IMR-90 (cell line): ENCODE measurements at regions not wholly inside any gene's neighbourhood (a gene's known extent, or its start where the extent isn't known, plus 50 kb on each side); places are given as distances from the start of the nearest gene placed in this dataset.

ENCODE experiments used
- ATAC-seq: fragments of 200-7000 bp; cut with Tn5 transposase; 2 replicates; pipeline ENCODE4 v1.9.1; 2020; ENCODE audit warnings: low read depth, mild to moderate bottlenecking, moderate library complexity
- BruUV-seq: library from RNA; stranded (reverse); fragments of 400-500 nt; replicated peaks from 2 replicates; lab custom pipeline; 2021; lab: Mats Ljungman, UMichigan
- CTCF ChIA-PET: fragments of 300-600 bp; formaldehyde crosslinking; extraction: SDS; loops from one replicate; lab custom pipeline; 2021; ENCODE audit warnings: antibody characterized with exemption; lab: Yijun Ruan, JAX
- POLR2A ChIA-PET: fragments of 300-600 bp; sonication (Branson Sonifier 250); formaldehyde crosslinking; loops from one replicate; lab custom pipeline; 2022; ENCODE audit warnings: antibody characterized with exemption; ENCODE audit not compliant: unreplicated experiment; lab: Charles Lee
- DNase-seq: peaks from one replicate; pipeline ENCODE4 v3.0.0; 2013
- H2AFZ ChIP-seq: replicated peaks from 2 replicates; pipeline ENCODE3; 2013; ENCODE audit warnings: low read length, mild to moderate bottlenecking; ENCODE audit not compliant: poor library complexity
- H2AK5ac ChIP-seq: 2 replicates; pipeline ENCODE4 v1.6.1; 2013; ENCODE audit warnings: low read depth, low read length, inconsistent platforms
- H2AK9ac ChIP-seq: replicated peaks from 2 replicates; pipeline ENCODE3; 2013; ENCODE audit warnings: mild to moderate bottlenecking, low read depth, low read length, moderate library complexity; ENCODE audit not compliant: poor library complexity
- H2BK120ac ChIP-seq: 2 replicates; pipeline ENCODE4 v1.6.1; 2013; ENCODE audit warnings: low read depth, low read length, inconsistent platforms
- H2BK15ac ChIP-seq: 3 replicates; pipeline ENCODE4 v1.6.1; 2013; ENCODE audit warnings: low read depth, low read length, inconsistent platforms
- H2BK20ac ChIP-seq: 2 replicates; pipeline ENCODE4 v1.6.1; 2013; ENCODE audit warnings: low read depth, mild to moderate bottlenecking, inconsistent platforms, low read length, moderate library complexity
- H2BK5ac ChIP-seq: 2 replicates; pipeline ENCODE4 v1.6.1; 2013; ENCODE audit warnings: mild to moderate bottlenecking, low read depth, low read length, inconsistent platforms; ENCODE audit not compliant: poor library complexity, severe bottlenecking
- H3K14ac ChIP-seq: replicated peaks from 2 replicates; pipeline ENCODE4 v1.6.1; 2013; ENCODE audit warnings: low read depth, low read length, inconsistent platforms
- H3K18ac ChIP-seq: 2 replicates; pipeline ENCODE4 v1.6.1; 2013; ENCODE audit warnings: low read depth, low read length, control low read depth
- H3K23ac ChIP-seq: 2 replicates; pipeline ENCODE4 v1.6.1; 2013; ENCODE audit warnings: low read depth, low read length, inconsistent platforms
- H3K27ac ChIP-seq: 2 replicates; pipeline ENCODE4 v1.5.1; 2013; ENCODE audit warnings: mild to moderate bottlenecking, control low read depth, low read length; ENCODE audit not compliant: insufficient read depth
- H3K27me3 ChIP-seq: 2 replicates; pipeline ENCODE4 v1.6.1; 2013; ENCODE audit warnings: low read length; ENCODE audit not compliant: control insufficient read depth, insufficient read depth
- H3K36me3 ChIP-seq: 2 replicates; pipeline ENCODE4 v1.6.1; 2013; ENCODE audit warnings: low read length, mixed read lengths; ENCODE audit not compliant: control insufficient read depth, insufficient read depth
- H3K4ac ChIP-seq: 2 replicates; pipeline ENCODE4 v1.6.1; 2013; ENCODE audit warnings: low read depth, low read length, inconsistent platforms
- H3K4me1 ChIP-seq: 2 replicates; pipeline ENCODE4 v1.6.1; 2013; ENCODE audit warnings: low read length, mixed read lengths; ENCODE audit not compliant: control insufficient read depth, insufficient read depth
- H3K4me2 ChIP-seq: 2 replicates; pipeline ENCODE4 v1.6.1; 2013; ENCODE audit warnings: low read depth, mild to moderate bottlenecking, control low read depth, low read length, moderate library complexity
- H3K4me3 ChIP-seq: 2 replicates; pipeline ENCODE4 v1.5.1; 2013; ENCODE audit warnings: low read depth, mild to moderate bottlenecking, control low read depth, low read length, moderate library complexity; ENCODE audit not compliant: insufficient read depth
- H3K56ac ChIP-seq: 2 replicates; pipeline ENCODE4 v1.6.1; 2013; ENCODE audit warnings: low read length, inconsistent platforms; ENCODE audit not compliant: insufficient read depth; ENCODE audit errors: extremely low read depth
- H3K79me1 ChIP-seq, 2 experiments: 2 replicates each; pipeline ENCODE4 v1.6.1; 2013; ENCODE audit warnings: low read length in 2 of 2, inconsistent platforms in 1 of 2, low read depth in 1 of 2
- H3K9ac ChIP-seq: 2 replicates; pipeline ENCODE4 v1.6.1; 2013; ENCODE audit warnings: low read depth, low read length, control low read depth
- H3K9me1 ChIP-seq: 2 replicates; pipeline ENCODE4 v1.6.1; 2013; ENCODE audit warnings: low read length, inconsistent platforms; ENCODE audit not compliant: insufficient read depth
- H3K9me3 ChIP-seq: 2 replicates; pipeline ENCODE4 v1.6.1; 2013; ENCODE audit warnings: low read length; ENCODE audit not compliant: control insufficient read depth, insufficient read depth
- H4K20me1 ChIP-seq: 2 replicates; pipeline ENCODE4 v1.6.1; 2013; ENCODE audit warnings: low read length, inconsistent platforms; ENCODE audit not compliant: insufficient read depth
- H4K5ac ChIP-seq: 2 replicates; pipeline ENCODE4 v1.6.1; 2013; ENCODE audit warnings: mild to moderate bottlenecking, low read depth, low read length, control low read depth
- H4K8ac ChIP-seq, 2 experiments: 2 replicates each; pipeline ENCODE4 v1.6.1; 2013; ENCODE audit warnings: low read depth in 2 of 2, low read length in 2 of 2, control low read depth in 1 of 2, inconsistent platforms in 1 of 2
- H4K91ac ChIP-seq: 2 replicates; pipeline ENCODE4 v1.6.1; 2013; ENCODE audit warnings: low read depth, low read length, inconsistent platforms; ENCODE audit not compliant: insufficient read depth
- BHLHE40 ChIP-seq: fragments of 150-350 bp; IDR thresholded peaks from 2 replicates; pipeline ENCODE4 v1.6.1; 2016; ENCODE audit warnings: mild to moderate bottlenecking, low read depth, low read length
- CEBPB ChIP-seq: IDR thresholded peaks from 2 replicates; pipeline ENCODE4 v1.6.1; 2012; ENCODE audit warnings: low read depth, low read length, improper control_type of control experiment
- FOS ChIP-seq: fragments of 150-350 bp; IDR thresholded peaks from 2 replicates; pipeline ENCODE4 v1.6.1; 2016; ENCODE audit warnings: low read depth, low read length
- MAZ ChIP-seq: IDR thresholded peaks from 2 replicates; pipeline ENCODE4 v1.6.1; 2012; ENCODE audit warnings: low read depth, mild to moderate bottlenecking, low read length, improper control_type of control experiment, moderate library complexity, borderline replicate concordance
- MXI1 ChIP-seq: IDR thresholded peaks from 2 replicates; pipeline ENCODE4 v1.6.1; 2012; ENCODE audit warnings: low read depth, mild to moderate bottlenecking, low read length, moderate library complexity, borderline replicate concordance
- NFE2L2 ChIP-seq: fragments of 150-350 bp; IDR thresholded peaks from 2 replicates; pipeline ENCODE4 v1.6.1; 2016; ENCODE audit warnings: low read depth, mild to moderate bottlenecking, low read length
- RCOR1 ChIP-seq: IDR thresholded peaks from 2 replicates; pipeline ENCODE4 v1.6.1; 2012; ENCODE audit warnings: mild to moderate bottlenecking, low read length, improper control_type of control experiment; ENCODE audit not compliant: insufficient replicate concordance
- RFX5 ChIP-seq: IDR thresholded peaks from 2 replicates; pipeline ENCODE4 v1.8.0; 2012; ENCODE audit warnings: low read depth, mild to moderate bottlenecking, low read length, moderate library complexity
- WGBS, 2 experiments: methylation state at CpG; one replicate each; pipeline versions ENCODE4 v1.1.5 to v1.1.7; 2013; ENCODE audit warnings: missing lambda C conversion rate in 2 of 2; ENCODE audit not compliant: insufficient read length in 1 of 2; ENCODE audit errors: extremely low coverage in 2 of 2; 5-methylcytosine and 5-hydroxymethylcytosine counted together
- dilution Hi-C: fragments of 300-500 bp; cut with HindIII; formaldehyde crosslinking; loops from one replicate; pipeline ENCODE4 v1.14.3; 2018; ENCODE audit warnings: low sequenced_read_pairs; ENCODE audit not compliant: unreplicated experiment
- in situ Hi-C: fragments of 300-500 bp; cut with MboI; formaldehyde crosslinking; loops from 3 replicates; pipeline ENCODE4 v1.14.3; 2019; ENCODE audit warnings: low sequenced_read_pairs, inconsistent platforms, mixed read lengths
- intact Hi-C: fragments of 100-400 bp; cut with micrococcal nuclease; formaldehyde crosslinking; loops from 2 replicates; pipeline ENCODE4 v1.10.0; 2022
- TF ChIP-seq, protein P1 (sequence below): fragments of 150-350 bp; IDR thresholded peaks from 2 replicates; pipeline ENCODE4 v1.6.1; 2017; ENCODE audit warnings: mild to moderate bottlenecking, antibody characterized with exemption, low read length, low read depth

DNA sequence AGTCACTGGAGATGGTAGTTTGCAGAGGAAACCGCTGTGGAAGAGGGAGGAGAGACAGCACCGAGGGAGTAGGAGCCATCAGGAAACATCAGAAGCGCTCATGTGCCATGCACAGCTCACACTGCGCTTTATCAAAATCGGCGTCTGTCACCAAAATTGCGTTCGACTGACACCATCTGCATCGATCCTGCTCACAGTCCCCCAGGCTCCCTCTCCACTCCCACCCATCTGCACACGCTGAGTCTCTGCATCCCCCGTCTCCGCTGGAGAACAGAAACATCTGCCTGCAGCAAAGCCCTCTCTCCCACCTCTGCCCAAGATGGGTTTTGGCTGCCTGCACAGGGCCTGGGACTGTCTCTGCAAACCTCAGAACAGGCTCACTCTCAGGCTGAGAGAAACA, 187.5 kb upstream of the RPL38 start:
- DNase-seq (no peak), ATAC-seq (no peak)
- no peaks in the 10 kb centered on the region for H4K20me1 ChIP-seq
- H2BK20ac ChIP-seq = no peak overlapping the region
- H2BK5ac ChIP-seq = no peak overlapping the region
- H3K4me1 ChIP-seq = no peaks in the 10 kb centered on the region
- no peak overlapping the region for H2AK9ac ChIP-seq
- no peak overlapping the region for H2BK120ac ChIP-seq
- TF ChIP-seq CEBPB = no peak
- TF ChIP-seq MXI1 = no peak
- TF ChIP-seq MAZ = no peak
- TF ChIP-seq, protein P1, sequence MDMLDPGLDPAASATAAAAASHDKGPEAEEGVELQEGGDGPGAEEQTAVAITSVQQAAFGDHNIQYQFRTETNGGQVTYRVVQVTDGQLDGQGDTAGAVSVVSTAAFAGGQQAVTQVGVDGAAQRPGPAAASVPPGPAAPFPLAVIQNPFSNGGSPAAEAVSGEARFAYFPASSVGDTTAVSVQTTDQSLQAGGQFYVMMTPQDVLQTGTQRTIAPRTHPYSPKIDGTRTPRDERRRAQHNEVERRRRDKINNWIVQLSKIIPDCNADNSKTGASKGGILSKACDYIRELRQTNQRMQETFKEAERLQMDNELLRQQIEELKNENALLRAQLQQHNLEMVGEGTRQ = no peak
- TF ChIP-seq BHLHE40 = no peak
- TF ChIP-seq RFX5 = no peak
- TF ChIP-seq FOS = no peak
- no peak for TF ChIP-seq RCOR1
- TF ChIP-seq NFE2L2 = no peak
- H2BK15ac ChIP-seq = no peak overlapping the region
- no peak overlapping the region for H3K23ac ChIP-seq
- no peak overlapping the region for H3K4ac ChIP-seq
- dilution Hi-C loops = no loop called here
- intact Hi-C loops = no loop called here
- H3K4me3 ChIP-seq = no peak overlapping the region
- peaks cover 22% of the 10 kb centered on the region for H3K9me3 ChIP-seq
- POLR2A ChIA-PET = no interaction called here
- H4K8ac ChIP-seq = no peak overlapping the region
- in situ Hi-C loops = no loop called here
- H3K36me3 ChIP-seq = no peaks in the 10 kb centered on the region
- no TSS peak for BruUV-seq
- no peaks in the 10 kb centered on the region for H3K79me1 ChIP-seq
- no peaks in the 10 kb centered on the region for H3K27me3 ChIP-seq
- WGBS, 2 experiments = no CpG with 5 or more reads among the region's 12 CpGs
- H2AK5ac ChIP-seq = no peak overlapping the region
- H3K27ac ChIP-seq = no peak overlapping the region
- H3K14ac ChIP-seq = no peak overlapping the region
- H4K5ac ChIP-seq = no peak overlapping the region
- CTCF ChIA-PET = no interaction called here
- no peak overlapping the region for H3K4me2 ChIP-seq
- no peak overlapping the region for H3K9ac ChIP-seq
- H3K18ac ChIP-seq = no peak overlapping the region
- no peak overlapping the region for H4K91ac ChIP-seq
- no peak overlapping the region for H2AFZ ChIP-seq
- H3K9me1 ChIP-seq = no peaks in the 10 kb centered on the region
- no peak overlapping the region for H3K56ac ChIP-seq
